PC-3 (cell line): ENCODE measurements at regions not wholly inside any gene's neighbourhood (a gene's known extent, or its start where the extent isn't known, plus 50 kb on each side); places are given as distances from the start of the nearest gene placed in this dataset.

Experiments
- ATAC-seq: fragments of 200-7000 bp; cut with Tn5 transposase; 2 replicates; pipeline ENCODE4 v1.9.1; 2020; ENCODE audit warnings: mild to moderate bottlenecking, moderate library complexity
- BruUV-seq: library from RNA; stranded (reverse); fragments of 400-500 nt; replicated peaks from 2 replicates; lab custom pipeline; 2021; lab: Mats Ljungman, UMichigan
- CTCF ChIA-PET: fragments of 300-600 bp; sonication (Branson Sonifier 250); formaldehyde crosslinking; loops from one replicate; lab custom pipeline; 2022; ENCODE audit warnings: antibody characterized with exemption; lab: Charles Lee
- POLR2A ChIA-PET: fragments of 300-600 bp; sonication (Branson Sonifier 250); formaldehyde crosslinking; loops from one replicate; lab custom pipeline; 2022; ENCODE audit warnings: antibody characterized with exemption; ENCODE audit not compliant: unreplicated experiment; lab: Charles Lee
- DNase-seq: peaks from one replicate; pipeline ENCODE4 v3.0.0-alpha.2; 2015
- H2AFZ ChIP-seq: fragments of 300-600 bp; sonication (generic); 2 replicates; pipeline ENCODE4 v1.6.0; 2016; ENCODE audit warnings: antibody characterized with exemption, low read length
- H3F3A ChIP-seq: fragments of 300-600 bp; sonication (generic); one replicate; pipeline ENCODE4 v1.6.0; 2017; ENCODE audit warnings: antibody characterized with exemption, low read length, control low read depth, mild to moderate bottlenecking; ENCODE audit not compliant: unreplicated experiment
- H3K27ac ChIP-seq: fragments of 300-600 bp; sonication (generic); 2 replicates; pipeline ENCODE4 v1.5.1; 2016; ENCODE audit warnings: mild to moderate bottlenecking, low read length
- H3K27me3 ChIP-seq: fragments of 300-600 bp; sonication (generic); 2 replicates; pipeline ENCODE4 v1.6.1; 2016; ENCODE audit warnings: low read length, mixed read lengths
- H3K36me3 ChIP-seq: fragments of 300-600 bp; sonication (generic); 2 replicates; pipeline ENCODE4 v1.6.1; 2016; ENCODE audit warnings: low read depth, mixed run types, low read length, mixed read lengths
- H3K4me1 ChIP-seq: fragments of 300-600 bp; sonication (generic); 2 replicates; pipeline ENCODE4 v1.5.1; 2016; ENCODE audit warnings: low read length; ENCODE audit not compliant: insufficient read depth
- H3K4me2 ChIP-seq: fragments of 300-600 bp; sonication (generic); 2 replicates; pipeline ENCODE4 v1.6.0; 2016; ENCODE audit warnings: low read length
- H3K4me3 ChIP-seq: fragments of 300-600 bp; sonication (generic); 2 replicates; pipeline ENCODE4 v1.5.1; 2016; ENCODE audit warnings: mild to moderate bottlenecking, low read length, mixed read lengths
- H3K79me2 ChIP-seq: fragments of 300-600 bp; sonication (generic); 2 replicates; pipeline ENCODE4 v1.6.1; 2017; ENCODE audit warnings: low read length, mixed read lengths
- H3K9ac ChIP-seq: fragments of 300-600 bp; sonication (generic); 2 replicates; pipeline ENCODE4 v1.6.0; 2016; ENCODE audit warnings: mild to moderate bottlenecking, low read length
- H3K9me2 ChIP-seq: fragments of 300-600 bp; sonication (generic); replicated peaks from 2 replicates; pipeline ENCODE4 v1.6.1; 2016; ENCODE audit warnings: mixed run types, low read length, mixed read lengths
- H3K9me3 ChIP-seq: fragments of 300-600 bp; sonication (generic); 2 replicates; pipeline ENCODE4 v1.6.1; 2016; ENCODE audit warnings: low read length, mixed read lengths
- H4K20me1 ChIP-seq: fragments of 300-600 bp; sonication (generic); 2 replicates; pipeline ENCODE4 v1.6.1; 2016; ENCODE audit warnings: low read length, mixed read lengths
- CTCF ChIP-seq: fragments of 300-600 bp; sonication (generic); conservative IDR thresholded peaks from 2 replicates; pipeline ENCODE4 v1.5.1; 2017; ENCODE audit warnings: antibody characterized with exemption, low read depth, mild to moderate bottlenecking, low read length
- EZH2 ChIP-seq: fragments of 300-600 bp; sonication (generic); IDR thresholded peaks from one replicate; pipeline ENCODE4 v1.6.1; 2017; ENCODE audit warnings: antibody characterized with exemption, mild to moderate bottlenecking, low read length; ENCODE audit not compliant: unreplicated experiment
- EZH2phosphoT487 ChIP-seq: fragments of 300-600 bp; sonication (generic); IDR thresholded peaks from 2 replicates; pipeline ENCODE4 v1.6.1; 2018; ENCODE audit warnings: mild to moderate bottlenecking, antibody characterized with exemption, low read length, borderline replicate concordance
- intact Hi-C: fragments of 100-400 bp; cut with micrococcal nuclease; formaldehyde crosslinking; loops from 2 replicates; pipeline ENCODE4 v1.9.0; 2023

- ATAC-seq = peak; percentile 67
Observed at GRCh38 chr1:106944721-106945120, 111.8 kb upstream of the PRMT6 start.

DNA sequence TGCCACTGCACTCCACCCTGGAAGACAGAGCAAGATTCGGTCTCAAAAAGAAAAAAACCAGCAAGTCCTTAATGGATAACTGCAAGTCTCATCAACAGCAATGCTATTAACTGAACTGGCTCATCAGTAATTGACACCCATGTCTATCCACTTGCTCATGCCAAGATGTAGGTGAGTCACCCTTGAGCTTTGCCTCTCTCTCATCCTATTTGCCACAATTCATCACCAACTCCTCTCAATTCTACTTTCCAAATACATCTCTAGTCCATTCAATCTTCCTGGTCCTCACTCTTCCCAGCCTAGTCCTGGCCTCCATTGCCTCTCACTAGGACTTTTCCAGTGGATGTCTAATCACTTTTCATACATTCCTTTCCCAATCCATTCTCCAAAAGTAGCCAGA lies 103.7 kb upstream of the PRMT6 start:
- DNase-seq = peak; percentile 39
- Histone ChIP-seq H3K9ac (no peak overlapping the region), H3K4me3 (no peak overlapping the region), H4K20me1 (no peaks in the 10 kb centered on the region), H3K79me2 (no peaks in the 10 kb centered on the region), H2AFZ (no peak overlapping the region), H3K4me2 (no peak overlapping the region), H3F3A (no peaks in the 10 kb centered on the region), H3K9me3 (no peaks in the 10 kb centered on the region), H3K27ac (no peak overlapping the region), H3K27me3 (no peaks in the 10 kb centered on the region), H3K4me1 (no peaks in the 10 kb centered on the region), H3K9me2 (no peaks in the 10 kb centered on the region), H3K36me3 (no peaks in the 10 kb centered on the region)
- no TSS peak for BruUV-seq
- POLR2A ChIA-PET = no interaction called here
- CTCF ChIA-PET = no interaction called here
- intact Hi-C loops = no loop called here
- ATAC-seq = no peak; the same call in 1 of the 2 replicates
- TF ChIP-seq EZH2phosphoT487 = no peak
- TF ChIP-seq CTCF = no peak
- TF ChIP-seq EZH2 = no peak

More at GRCh38 chr1:106944721-106945120, 111.8 kb upstream of the PRMT6 start:
- no peak overlapping the region for H3K4me2 ChIP-seq
- H3K4me3 ChIP-seq = no peak overlapping the region
- no peaks in the 10 kb centered on the region for H3K27me3 ChIP-seq
- no peak overlapping the region for H3K27ac ChIP-seq
- H3K9ac ChIP-seq = no peak overlapping the region
- H3K36me3 ChIP-seq = no peaks in the 10 kb centered on the region
- no peaks in the 10 kb centered on the region for H3K9me3 ChIP-seq
- no peaks in the 10 kb centered on the region for H4K20me1 ChIP-seq
- ChIA-PET CTCF (no interaction called here), POLR2A (no interaction called here)
- no peaks in the 10 kb centered on the region for H3K4me1 ChIP-seq
- no peaks in the 10 kb centered on the region for H3F3A ChIP-seq
- no peaks in the 10 kb centered on the region for H3K79me2 ChIP-seq
- no TSS peak for BruUV-seq
- H2AFZ ChIP-seq = no peak overlapping the region
- TF ChIP-seq CTCF = no peak
- TF ChIP-seq EZH2 = no peak
- no peak for TF ChIP-seq EZH2phosphoT487
- intact Hi-C loops = no loop called here
- DNase-seq = peak; percentile 69
- H3K9me2 ChIP-seq = 0 out of 2 replicates have a peak, but pooled peaks cover 4% of the 10 kb centered on the region

- no peak for ATAC-seq
- intact Hi-C loops = loop anchor here (5.0 kb wide), 1 partner anchor 188 kb away; the partner anchor contains the start of gene NTNG1
- TF ChIP-seq EZH2 (no peak), CTCF (no peak), EZH2phosphoT487 (no peak)
Observed at GRCh38 chr1:106954661-106955229, 101.7 kb upstream of the PRMT6 start.

More at GRCh38 chr1:106954661-106955229, 101.7 kb upstream of the PRMT6 start:
- ChIA-PET POLR2A (no interaction called here), CTCF (no interaction called here)
- Histone ChIP-seq H3K27ac (no peak overlapping the region), H3K36me3 (no peaks in the 10 kb centered on the region), H4K20me1 (no peaks in the 10 kb centered on the region), H3K9me2 (no peaks in the 10 kb centered on the region), H3K4me2 (no peak overlapping the region), H3K4me3 (no peak overlapping the region), H3K27me3 (no peaks in the 10 kb centered on the region), H3K9ac (no peak overlapping the region), H3F3A (no peaks in the 10 kb centered on the region), H3K4me1 (no peaks in the 10 kb centered on the region), H3K9me3 (no peaks in the 10 kb centered on the region), H3K79me2 (no peaks in the 10 kb centered on the region), H2AFZ (no peak overlapping the region)
- no TSS peak for BruUV-seq
- DNase-seq = no peak
